Astrocyte of the hippocampus (primary cell): ENCODE measurements at regions not wholly inside any gene's neighbourhood (a gene's known extent, or its start where the extent isn't known, plus 50 kb on each side); places are given as distances from the start of the nearest gene placed in this dataset.

Experiments
- DNase-seq: peaks from one replicate; pipeline ENCODE4 v3.0.0; 2011; ENCODE audit warnings: low read depth, low spot score

DNA sequence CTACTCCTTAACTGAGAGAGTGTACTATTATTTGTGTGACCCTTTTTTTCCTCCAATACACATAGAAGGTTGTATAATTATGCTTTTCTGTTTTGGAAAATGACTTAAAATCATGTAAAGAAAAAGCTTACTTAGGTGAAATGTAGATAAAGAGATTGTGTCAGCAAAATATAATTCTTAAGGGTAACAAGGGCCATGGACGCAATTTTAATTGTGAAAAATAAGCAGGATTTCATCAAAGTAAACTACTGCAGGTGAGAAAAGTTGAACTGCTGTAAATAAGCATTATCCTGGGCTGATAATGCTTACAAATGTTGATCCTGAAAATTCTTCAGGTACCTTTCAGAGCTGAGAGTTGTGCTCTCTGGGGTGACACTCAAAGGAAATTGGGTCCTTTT lies 141.5 kb downstream of the RPIA start:
- DNase-seq = no peak

DNA sequence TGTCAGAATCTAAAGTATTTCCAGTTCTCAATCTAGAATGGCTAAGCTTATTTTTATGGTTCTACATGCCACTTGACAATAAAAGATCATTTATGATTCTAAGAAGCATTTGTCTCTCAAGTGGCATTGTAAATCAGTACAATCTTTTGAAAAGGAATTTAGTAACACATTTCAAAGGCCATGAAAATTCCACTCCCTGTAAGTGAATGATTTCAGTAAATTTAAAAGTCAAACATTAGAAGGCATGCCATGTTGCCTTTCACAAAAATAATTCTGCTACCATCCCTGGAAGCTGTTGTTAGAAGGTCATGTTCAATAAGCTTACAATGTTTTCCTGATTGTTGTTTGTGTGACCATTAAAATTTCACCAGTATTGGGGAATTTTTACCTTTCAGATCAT lies 142.9 kb downstream of the RPIA start:
- no peak for DNase-seq

DNA sequence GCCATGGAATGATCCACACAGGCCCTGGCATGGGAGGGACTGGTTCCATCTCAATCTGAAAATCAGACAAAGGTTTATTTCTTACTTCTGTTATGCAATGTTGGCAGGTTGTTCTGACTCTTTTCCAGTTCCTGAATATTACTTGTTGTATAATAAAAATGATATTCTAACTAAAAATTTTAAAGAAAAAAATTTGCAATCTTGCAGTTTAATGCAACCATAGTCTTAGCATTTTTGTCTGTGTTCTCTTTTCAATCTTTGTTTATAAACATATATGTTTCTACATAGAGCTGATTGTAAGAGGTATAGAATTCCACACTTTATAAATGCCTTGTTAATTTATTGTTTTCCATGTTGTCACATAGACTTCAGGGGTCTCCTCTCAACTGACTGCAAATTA lies 143.4 kb downstream of the RPIA start:
- DNase-seq = no peak

DNA sequence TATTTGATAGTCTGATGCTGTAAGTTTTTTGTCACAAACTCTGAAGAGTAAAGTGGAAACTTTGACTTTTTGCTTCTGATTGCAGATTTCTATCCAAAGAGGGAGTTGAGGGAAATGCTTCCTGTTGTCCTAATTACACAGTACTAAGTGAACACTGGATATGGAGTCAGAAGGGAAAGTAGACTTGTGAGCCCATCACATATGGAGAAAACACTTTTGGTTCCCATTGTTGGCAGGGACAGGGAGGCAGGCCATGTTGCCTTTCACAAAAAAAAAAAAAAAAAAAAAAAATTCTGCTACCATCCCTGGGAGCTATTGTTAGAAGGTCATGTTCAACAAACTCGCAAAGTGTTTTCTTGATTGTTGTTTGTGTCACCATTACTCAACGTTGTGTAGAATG lies 144.3 kb downstream of the RPIA start:
- no peak for DNase-seq

DNA sequence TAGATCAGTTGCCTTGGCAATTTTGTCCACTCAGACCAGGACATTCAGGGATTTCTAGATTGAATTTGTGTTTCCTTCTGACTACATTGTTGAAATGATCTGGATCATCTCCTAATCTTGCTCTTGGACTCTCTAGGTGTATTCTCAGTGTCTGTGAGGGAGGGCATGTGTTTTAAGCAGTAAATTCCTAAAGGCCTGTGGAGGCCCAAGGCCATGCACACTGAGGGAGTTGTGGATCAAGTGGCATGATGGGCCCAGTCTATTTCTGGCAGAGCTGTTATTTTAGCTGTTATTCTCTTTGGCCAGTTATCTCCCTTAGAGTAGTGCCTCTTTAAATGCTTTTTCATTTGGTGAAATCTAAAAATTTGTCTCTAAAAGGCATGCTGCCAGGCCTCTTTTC lies 144.9 kb downstream of the RPIA start:
- no peak for DNase-seq

DNA sequence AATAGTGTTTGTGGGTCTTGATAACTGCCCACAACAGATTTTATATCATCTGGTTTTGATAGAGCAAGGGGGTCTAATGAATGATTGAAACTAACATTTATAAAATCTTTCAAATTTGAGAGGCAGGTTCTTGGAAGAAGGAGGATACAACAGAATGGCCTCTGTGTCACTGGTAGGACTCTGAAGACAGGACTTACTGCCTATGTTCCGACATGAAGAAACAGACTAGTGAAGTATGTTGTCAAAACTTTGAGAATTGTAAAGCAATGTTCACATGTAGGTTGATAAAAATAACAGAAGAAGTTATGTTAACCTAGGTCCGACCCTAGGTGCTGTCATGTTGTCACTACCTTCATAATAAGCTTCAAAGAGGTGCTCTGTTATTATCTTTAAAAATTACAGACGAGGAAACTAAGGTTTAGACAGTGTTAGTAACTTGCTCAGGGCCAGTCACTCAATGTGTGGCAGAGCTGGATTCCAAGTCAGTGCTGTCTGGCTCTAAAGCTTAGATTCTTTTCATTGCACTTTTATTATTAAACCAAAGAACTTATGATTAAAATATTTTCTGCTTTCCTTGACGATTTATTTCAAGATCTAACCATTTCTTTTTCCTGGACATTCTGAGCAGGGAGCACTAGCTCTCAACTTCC lies 146.2 kb downstream of the RPIA start:
- no peak for DNase-seq

DNA sequence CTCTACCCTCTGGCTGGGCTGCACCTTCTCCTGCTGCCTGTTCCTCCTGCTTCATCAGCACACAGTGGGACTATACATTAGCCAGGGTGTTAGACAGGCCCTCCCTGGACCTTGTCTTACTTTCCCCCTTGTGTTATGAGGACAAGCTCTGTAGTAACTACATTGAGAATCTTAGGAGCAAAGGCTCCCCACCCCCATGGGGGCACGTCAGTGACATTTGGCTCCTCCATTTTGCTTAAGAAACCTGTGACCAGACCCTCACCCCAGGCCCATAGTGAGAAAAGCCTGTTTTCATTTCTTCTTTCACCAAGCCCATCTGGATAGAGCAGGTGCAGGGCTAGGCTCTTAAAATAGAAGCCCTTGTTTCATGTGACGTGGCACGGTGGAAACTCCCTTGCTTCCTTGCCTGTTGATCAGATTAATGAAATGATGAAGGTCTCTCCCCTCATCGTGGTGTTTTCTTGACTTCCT lies 146.7 kb downstream of the RPIA start:
- no peak for DNase-seq

DNA sequence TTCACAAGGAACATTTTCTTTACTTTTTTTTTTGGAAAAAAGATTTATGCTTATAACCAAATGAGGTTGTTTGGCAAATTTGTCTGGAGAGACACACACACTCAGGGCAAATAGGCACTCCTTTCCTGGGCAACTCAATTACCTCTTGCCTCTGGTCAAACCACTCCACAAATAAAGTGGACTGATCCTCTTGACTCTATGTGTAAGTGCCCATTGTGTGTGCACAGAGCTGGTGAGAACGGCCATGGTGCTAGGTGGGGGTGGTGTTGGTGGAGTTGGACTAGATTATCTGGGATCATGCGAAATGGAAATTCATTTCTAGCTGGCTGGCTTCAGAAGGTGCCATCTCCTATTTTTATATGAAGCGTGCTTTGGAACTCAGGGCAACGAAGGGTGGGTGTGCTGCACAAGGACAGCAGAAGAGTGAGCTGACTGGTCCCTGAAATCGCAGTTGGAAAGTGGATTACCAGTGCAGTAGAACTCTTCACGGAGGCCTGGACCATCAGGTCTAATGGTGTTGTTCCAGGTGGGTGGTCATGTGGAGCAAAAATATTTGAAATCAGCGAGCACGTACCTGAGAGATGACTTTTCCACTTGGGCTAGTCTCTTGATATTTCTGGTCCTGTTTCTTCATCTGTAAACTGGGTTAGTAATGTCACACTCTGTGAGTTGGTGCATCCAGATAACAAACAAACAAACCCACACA lies 149.9 kb downstream of the RPIA start:
- DNase-seq = no peak

DNA sequence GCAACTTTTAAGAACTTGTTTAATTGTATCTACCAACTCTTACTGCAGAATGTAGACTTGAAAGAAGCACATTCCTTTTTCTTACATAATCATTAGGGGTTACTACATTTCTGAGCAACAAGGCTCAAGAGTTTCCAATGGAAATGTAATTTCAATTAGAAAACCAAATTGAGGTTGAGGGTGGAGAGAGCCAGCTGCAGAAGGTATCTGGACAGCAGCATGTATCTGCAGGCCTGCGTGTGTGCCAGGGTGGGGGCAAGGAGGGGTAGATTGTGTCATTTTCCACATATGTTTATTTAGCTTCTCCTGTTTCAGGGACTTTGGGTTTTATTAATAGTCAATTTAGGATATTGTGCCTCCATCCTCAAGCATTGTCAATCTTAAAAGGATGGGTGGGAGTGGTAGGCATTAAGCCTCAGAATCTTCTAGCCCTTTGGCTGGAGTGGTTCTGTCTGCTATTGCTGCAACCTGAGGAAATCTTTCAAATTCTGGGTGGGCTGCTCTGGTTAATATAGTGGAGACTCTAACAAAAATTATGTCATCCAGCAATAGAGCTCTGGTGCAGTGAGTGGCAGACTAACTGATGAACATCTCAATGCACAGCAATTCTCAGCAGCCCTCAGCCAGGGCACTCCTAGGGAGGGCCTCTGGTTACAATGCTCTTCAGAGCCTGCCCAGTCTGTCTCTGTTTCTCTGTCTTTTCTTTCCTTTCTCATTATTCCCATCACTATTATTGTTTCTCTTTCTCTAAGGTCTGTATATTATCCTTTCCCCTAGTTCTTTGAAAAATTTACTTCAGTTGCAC lies 151.4 kb downstream of the RPIA start:
- DNase-seq = no peak

DNA sequence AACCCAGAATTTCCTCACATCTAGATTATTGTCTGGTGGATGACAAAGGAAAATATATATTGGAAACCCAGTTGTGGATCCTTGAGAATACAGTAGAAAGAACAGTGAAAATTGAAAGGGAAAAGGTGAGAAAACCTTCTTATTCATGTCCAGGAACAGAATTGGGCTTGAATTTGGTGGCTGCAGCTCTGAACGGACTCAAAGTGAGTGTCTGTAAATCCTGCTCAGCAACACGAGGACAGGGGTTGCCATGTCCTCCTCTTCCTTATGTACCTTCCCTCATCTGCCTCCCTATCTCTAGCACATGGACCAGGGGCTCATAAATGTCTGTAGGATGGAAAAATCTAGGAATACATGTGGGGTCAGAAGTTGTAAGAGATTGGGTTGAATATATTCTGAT lies 152.2 kb downstream of the RPIA start:
- DNase-seq = no peak

DNA sequence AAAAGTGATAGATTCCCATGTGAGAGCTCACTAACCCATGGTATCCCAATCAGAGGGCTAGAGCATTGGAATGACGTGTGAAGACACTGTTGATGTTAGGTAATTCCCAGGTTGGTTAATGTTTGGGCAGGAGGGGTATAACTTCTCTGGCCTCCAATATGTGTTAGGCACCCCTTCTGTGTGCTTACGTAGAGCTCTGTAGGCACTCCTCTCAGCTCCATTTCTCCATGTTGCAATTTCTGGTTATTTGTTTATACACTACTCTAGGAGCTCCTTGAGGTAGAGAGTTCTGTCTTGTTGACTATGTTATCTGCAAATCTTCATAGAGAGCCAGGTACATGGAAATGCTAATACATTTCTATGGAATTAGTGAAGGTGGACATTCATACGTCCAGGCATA lies 153.5 kb downstream of the RPIA start:
- no peak for DNase-seq

DNA sequence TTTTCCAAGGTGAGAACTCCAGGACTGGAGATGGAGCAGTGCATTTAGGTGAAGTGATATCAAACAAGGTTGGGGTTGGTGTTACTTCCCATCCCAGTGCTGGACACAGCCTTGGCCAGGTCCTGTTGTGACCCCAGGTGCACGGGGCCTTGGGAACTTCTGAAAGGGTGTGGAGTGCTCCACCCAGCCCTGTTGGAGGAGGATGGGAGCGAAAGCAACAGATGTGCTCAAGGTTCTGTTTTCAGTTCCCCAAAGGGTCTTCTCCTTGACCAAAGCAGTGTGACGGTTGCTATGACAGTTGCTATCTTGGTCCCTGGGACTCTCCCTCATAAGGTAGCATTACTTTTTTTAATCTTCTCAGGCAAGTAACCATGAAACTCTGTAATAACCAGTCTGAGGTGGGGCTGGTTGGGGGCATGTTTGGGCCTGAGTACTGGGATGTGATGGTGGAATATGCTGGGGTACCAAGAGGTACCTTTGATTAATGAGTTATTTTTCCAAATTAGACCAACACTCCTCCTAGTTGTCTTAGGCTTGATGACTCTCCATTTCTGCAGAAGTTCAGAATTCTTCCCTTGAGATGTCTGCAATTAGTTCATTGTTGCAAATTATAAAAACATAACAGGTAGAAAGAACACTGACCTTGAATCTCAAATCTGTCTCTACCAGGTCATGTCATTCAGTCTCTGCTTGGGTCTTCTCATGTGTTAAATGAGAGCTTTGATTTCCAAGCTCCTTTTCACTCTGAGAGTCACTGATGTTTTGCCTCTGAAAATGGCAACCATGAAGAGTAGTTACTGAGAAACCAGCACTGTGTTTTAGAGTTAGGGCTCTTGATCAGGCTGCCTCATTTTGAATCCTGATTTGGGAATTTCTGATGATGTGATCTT lies 154.5 kb downstream of the RPIA start:
- DNase-seq = no peak

DNA sequence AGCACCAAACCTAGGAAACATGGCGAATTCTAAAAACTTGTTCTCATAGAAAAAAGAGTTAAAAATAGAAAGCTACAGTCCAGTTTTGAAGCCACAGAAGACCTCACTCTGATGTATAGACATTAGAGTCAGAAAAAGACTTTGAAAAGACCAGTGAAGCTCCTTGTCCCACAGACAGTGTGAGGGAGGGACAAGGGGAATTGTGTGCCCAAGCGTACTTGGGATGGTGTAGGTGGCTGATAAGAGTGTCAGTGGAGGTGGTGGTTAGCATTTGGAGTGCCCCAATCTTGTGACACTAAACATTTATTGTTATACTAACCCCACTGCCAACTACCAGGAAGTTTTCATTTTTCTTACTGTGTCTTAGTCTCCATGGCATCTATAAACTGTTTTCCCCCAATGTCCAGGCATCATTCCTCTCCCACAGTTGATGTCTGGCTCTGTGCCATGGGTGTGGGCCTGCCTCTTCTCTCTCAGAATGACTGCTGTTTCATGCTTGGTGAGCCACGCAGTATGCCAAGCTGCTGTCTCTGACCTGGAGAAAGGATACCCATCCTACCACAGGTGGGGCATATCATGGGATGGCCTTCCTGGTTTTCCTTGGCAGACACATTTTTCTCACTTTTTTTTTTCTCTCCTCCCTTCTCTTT lies 161.4 kb downstream of the RPIA start:
- DNase-seq = no peak

DNA sequence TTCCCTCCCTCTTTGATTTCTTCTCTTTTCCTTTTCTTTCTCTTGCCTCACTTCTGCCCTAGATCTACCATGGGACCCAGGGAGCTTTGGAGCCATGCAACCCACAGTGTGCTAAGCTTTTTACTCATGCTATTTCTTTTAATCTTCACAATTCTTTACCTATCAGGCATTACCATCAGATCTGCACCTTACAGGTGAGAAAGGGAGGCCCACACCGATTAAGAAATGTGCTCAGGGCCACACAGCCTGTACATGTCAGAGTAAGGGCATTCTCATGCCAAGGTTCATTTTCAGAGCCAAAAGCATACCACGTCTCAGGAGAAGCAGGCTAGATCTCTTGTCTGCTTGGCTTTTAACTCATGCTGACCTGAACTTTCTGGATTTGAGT lies 161.9 kb downstream of the RPIA start:
- DNase-seq = no peak

DNA sequence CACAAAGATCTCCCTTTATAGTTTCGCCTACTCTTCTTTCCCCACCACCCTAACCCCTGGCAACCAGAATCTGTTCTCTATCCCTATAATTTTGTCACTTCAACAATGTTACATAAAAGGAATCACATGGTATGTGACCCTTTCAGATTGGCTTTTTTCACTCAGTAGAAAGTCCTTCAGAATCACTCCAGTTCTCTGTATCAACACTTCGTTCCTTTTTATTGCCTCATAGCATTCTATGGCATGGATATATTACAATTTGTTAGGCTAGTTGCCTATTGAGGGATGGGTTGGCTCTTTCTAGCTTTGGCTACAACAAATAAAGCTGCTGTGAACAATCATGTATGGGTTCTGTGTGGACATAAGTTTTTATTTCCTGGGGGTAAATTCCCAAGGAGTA lies 163.1 kb downstream of the RPIA start:
- DNase-seq = no peak

DNA sequence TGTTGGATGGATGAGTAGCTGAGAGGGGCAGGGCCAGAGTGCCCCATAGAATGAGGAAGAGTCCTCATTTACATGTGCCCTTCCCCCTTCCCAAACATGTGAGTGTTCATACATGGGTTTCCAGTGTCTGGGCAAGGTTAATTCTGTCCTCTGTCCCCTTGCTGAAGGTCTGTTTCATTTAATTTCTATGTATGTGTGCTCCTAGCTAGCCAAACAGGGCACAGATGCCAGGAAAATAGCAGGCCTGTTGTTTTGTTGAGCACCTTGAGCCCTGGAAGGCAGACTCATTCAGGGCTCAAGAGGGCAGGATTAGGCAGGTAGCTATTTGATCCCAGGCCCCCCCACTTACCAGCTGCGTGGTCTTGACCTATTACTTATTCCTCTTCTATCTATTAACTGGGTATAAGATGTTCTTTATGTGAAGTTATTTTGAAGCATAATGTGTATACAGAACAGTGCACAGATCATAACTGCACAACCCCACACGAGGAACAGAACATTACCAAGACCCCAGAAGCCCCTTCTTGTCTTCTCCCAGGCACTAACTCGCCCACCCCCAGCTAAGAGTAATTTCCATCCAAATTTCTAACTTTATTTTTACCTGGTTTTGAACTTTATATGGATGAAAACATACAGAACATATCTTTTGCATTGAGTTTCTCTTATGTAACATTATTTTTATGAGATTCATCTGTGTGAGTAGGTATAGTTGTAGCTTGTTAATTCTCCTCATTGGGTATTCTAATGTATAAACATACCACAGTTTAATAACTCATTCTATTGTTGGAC lies 164.3 kb downstream of the RPIA start:
- DNase-seq = no peak

DNA sequence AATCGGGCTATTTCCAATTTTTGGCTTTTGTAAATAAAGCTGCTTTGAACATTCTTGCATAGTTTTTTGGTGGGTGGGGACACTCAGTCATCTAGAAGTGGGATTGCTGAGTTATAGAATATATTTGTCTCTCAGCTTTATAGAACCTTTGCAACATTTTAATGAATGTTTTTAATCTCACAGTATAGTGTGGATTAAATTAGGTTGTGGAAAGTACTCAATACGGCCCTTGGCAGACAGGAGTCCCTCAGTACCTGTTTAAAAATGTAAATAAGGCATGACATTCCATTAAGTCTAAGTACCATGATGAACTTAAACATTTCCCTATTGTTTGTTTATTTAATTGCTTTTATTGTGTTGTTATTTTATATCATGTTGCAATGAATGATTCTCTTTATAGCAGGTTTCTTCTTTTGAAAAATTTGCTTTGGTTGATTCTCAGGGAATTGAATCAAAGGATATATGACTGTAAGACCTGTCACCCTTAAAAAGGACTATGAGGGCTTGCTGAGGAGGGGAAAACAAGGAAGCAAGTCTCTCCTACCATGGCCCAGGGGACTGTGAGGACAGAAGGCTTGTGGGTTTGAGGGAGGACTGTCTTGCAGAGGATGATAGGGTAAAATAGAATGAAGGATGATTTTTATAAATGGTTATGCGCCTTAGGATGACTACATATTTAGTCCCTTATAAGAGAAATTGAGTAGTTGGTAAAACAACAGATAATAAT lies 165.1 kb downstream of the RPIA start:
- DNase-seq = no peak

DNA sequence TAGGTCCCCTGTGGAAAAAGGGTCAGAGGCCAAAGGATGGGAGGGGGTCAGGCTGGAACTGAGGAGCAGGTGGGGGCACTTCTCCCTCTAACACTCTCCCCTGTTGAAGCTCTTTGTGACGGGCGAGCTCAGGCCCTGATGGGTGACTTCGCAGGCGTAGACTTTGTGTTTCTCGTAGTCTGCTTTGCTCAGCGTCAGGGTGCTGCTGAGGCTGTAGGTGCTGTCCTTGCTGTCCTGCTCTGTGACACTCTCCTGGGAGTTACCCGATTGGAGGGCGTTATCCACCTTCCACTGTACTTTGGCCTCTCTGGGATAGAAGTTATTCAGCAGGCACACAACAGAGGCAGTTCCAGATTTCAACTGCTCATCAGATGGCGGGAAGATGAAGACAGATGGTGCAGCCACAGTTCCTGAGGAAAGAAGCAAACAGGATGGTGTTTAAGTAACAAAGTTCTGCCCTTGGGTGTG lies 165.8 kb downstream of the RPIA start:
- DNase-seq = no peak

DNA sequence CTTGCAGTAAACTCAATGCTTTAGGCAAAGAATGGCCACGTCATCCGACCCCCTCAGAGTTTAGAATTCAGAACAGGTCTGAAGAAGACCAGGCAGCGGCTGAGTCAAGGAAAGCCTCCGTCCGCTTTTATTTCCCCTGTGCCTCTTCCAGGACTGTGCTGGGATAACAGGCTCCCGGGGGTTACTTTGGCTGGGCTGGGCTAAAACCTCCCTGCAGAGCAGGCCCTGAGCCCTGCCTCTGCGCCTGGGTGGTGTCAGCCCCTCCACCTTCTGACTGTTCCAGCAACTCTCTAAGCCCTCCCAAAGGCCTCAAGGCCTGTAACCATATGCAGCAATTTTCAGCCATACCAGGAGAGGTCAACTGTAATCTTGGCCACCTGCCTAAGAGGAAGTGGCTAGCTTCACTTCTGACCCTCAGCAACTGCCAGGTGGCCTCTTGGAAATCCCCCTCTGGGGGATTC lies 166.5 kb downstream of the RPIA start:
- DNase-seq = peak; percentile 4

DNA sequence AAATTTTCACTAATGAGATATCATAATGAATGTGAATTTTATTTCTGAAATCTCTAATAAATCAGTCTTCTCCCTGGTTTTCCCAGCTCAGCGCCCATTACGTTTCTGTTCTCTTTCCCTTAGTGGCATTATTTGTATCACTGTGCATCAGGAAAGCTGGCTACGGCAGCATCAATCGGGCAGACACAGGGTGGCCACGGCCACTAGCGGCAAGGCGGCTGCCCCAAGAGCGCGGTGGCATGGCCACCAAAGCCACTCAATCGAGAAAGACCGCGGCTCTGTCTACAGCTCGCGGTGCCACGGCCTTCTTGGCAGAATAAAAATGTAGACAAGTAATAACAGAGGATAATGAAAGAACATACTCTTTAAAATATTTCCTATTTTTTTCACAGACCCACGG lies 168.0 kb downstream of the RPIA start:
- DNase-seq = no peak
